ENCODE measurements at regions not wholly inside any gene's neighbourhood (a gene's known extent, or its start where the extent isn't known, plus 50 kb on each side); places are given as distances from the start of the nearest gene placed in this dataset.
A peak's percentile ranks its signal among the peaks of the same experiment; 100 is the strongest.

- no peak for DNase-seq (ENCODE audit: low spot score)
Measured at GRCh38 chr11:119937412-119937811, 200.5 kb downstream of the TRIM29 start.

- no peak for DNase-seq (ENCODE audit: low spot score)
Measured at GRCh38 chr11:119936426-119936825, 201.5 kb downstream of the TRIM29 start.

- no peak for DNase-seq (ENCODE audit: low spot score)
Measured at GRCh38 chr11:119935349-119935925, 202.5 kb downstream of the TRIM29 start.

GRCh38 chr11:119934866-119935265, 203.0 kb downstream of the TRIM29 start:
- DNase-seq (ENCODE audit: low spot score) = no peak

- DNase-seq (ENCODE audit: low spot score) = no peak
Measured at GRCh38 chr11:119934267-119934666, 203.6 kb downstream of the TRIM29 start.

GRCh38 chr11:119933584-119933983, 204.3 kb downstream of the TRIM29 start:
- DNase-seq (ENCODE audit: low spot score) = no peak

GRCh38 chr11:119932828-119933562, 204.0 kb upstream of the NECTIN1 start:
- no peak for DNase-seq (ENCODE audit: low spot score)

GRCh38 chr11:119928047-119928446, 199.0 kb upstream of the NECTIN1 start:
- peak; percentile 14 for DNase-seq (ENCODE audit: low spot score)

- DNase-seq (ENCODE audit: low spot score) = no peak
Measured at GRCh38 chr11:119924017-119924416, 195.0 kb upstream of the NECTIN1 start.

GRCh38 chr11:119921571-119921970, 192.6 kb upstream of the NECTIN1 start:
- no peak for DNase-seq (ENCODE audit: low spot score)

GRCh38 chr11:119920666-119921387, 191.8 kb upstream of the NECTIN1 start:
- DNase-seq (ENCODE audit: low spot score) = no peak

- DNase-seq (ENCODE audit: low spot score) = no peak
Measured at GRCh38 chr11:119919656-119920055, 190.7 kb upstream of the NECTIN1 start.

- DNase-seq (ENCODE audit: low spot score) = no peak
Measured at GRCh38 chr11:119918347-119918746, 189.3 kb upstream of the NECTIN1 start.

GRCh38 chr11:119916568-119916967, 187.6 kb upstream of the NECTIN1 start:
- no peak for DNase-seq (ENCODE audit: low spot score)

- no peak for DNase-seq (ENCODE audit: low spot score)
Measured at GRCh38 chr11:119912229-119912628, 183.2 kb upstream of the NECTIN1 start.

- DNase-seq (ENCODE audit: low spot score) = no peak
Measured at GRCh38 chr11:119910650-119911049, 181.7 kb upstream of the NECTIN1 start.

GRCh38 chr11:119910051-119910450, 181.1 kb upstream of the NECTIN1 start:
- DNase-seq (ENCODE audit: low spot score) = no peak

- DNase-seq (ENCODE audit: low spot score) = no peak
Measured at GRCh38 chr11:119909495-119909894, 180.5 kb upstream of the NECTIN1 start.

- DNase-seq (ENCODE audit: low spot score) = no peak
Measured at GRCh38 chr11:119909077-119909476, 180.1 kb upstream of the NECTIN1 start.

- DNase-seq (ENCODE audit: low spot score) = no peak
Measured at GRCh38 chr11:119908573-119908904, 179.5 kb upstream of the NECTIN1 start.

- DNase-seq (ENCODE audit: low spot score) = no peak
Measured at GRCh38 chr11:119907878-119908572, 179.0 kb upstream of the NECTIN1 start.

GRCh38 chr11:119907122-119907851, 178.3 kb upstream of the NECTIN1 start:
- no peak for DNase-seq (ENCODE audit: low spot score)
